ENCODE measurements at regions not wholly inside any gene's neighbourhood (a gene's known extent, or its start where the extent isn't known, plus 50 kb on each side); places are given as distances from the start of the nearest gene placed in this dataset.

GRCh38 chr2:222796413-222797103 is 64.3 kb upstream of the ACSL3 start:
- TF ChIP-seq POLR2A (IDR thresholded peaks at IDR 0.05; ENCODE audit: low read length) (no peak), GATA1 (IDR thresholded peaks at IDR 0.05; ENCODE audit: low read depth, low read length) (no peak)
